Limb (tissue), 2 donors: ENCODE measurements at regions not wholly inside any gene's neighbourhood (a gene's known extent, or its start where the extent isn't known, plus 50 kb on each side); places are given as distances from the start of the nearest gene placed in this dataset.

Source experiments
- DNase-seq, 2 donors: peaks; one replicate each; pipeline ENCODE4 v3.0.0-alpha.2; 2016; ENCODE audit errors: extremely low spot score in 2 of 2

- peak in 1 of 2 donors; percentile 30 for DNase-seq
Measured at GRCh38 chr18:72692086-72692485, 147.9 kb upstream of the CBLN2 start.

GRCh38 chr18:72687736-72688135 is 143.6 kb upstream of the CBLN2 start:
- no peak for DNase-seq

- no peak for DNase-seq
Measured at GRCh38 chr18:72675394-72675793, 131.3 kb upstream of the CBLN2 start.

- DNase-seq: peak in 1 of 2 donors; percentile 40
Measured at GRCh38 chr18:72674710-72675109, 130.6 kb upstream of the CBLN2 start.

- DNase-seq: no peak
Measured at GRCh38 chr18:72673242-72673641, 129.1 kb upstream of the CBLN2 start.

- peak in 1 of 2 donors; percentile 37 for DNase-seq
Measured at GRCh38 chr18:72672364-72673184, 128.4 kb upstream of the CBLN2 start.

GRCh38 chr18:72667932-72668331 is 123.8 kb upstream of the CBLN2 start:
- no peak for DNase-seq

- DNase-seq: no peak
Measured at GRCh38 chr18:72652990-72653593, 109.0 kb upstream of the CBLN2 start.

- no peak for DNase-seq
Measured at GRCh38 chr18:72651033-72651432, 106.9 kb upstream of the CBLN2 start.

GRCh38 chr18:72648481-72648960 is 104.4 kb upstream of the CBLN2 start:
- no peak for DNase-seq

GRCh38 chr18:72648079-72648478 is 103.9 kb upstream of the CBLN2 start:
- no peak for DNase-seq

- DNase-seq: no peak
Measured at GRCh38 chr18:72640557-72640956, 96.4 kb upstream of the CBLN2 start.

- no peak for DNase-seq
Measured at GRCh38 chr18:72638376-72638775, 94.2 kb upstream of the CBLN2 start.

GRCh38 chr18:72637721-72638120 is 93.6 kb upstream of the CBLN2 start:
- DNase-seq: no peak

- no peak for DNase-seq
Measured at GRCh38 chr18:72637299-72637698, 93.2 kb upstream of the CBLN2 start.

GRCh38 chr18:72636611-72637010 is 92.5 kb upstream of the CBLN2 start:
- no peak for DNase-seq

- DNase-seq: no peak
Measured at GRCh38 chr18:72634500-72634899, 90.4 kb upstream of the CBLN2 start.

GRCh38 chr18:72630991-72631390 is 86.8 kb upstream of the CBLN2 start:
- no peak for DNase-seq

GRCh38 chr18:72623444-72623843 is 79.3 kb upstream of the CBLN2 start:
- no peak for DNase-seq

GRCh38 chr18:72613534-72613930 is 69.4 kb upstream of the CBLN2 start:
- no peak for DNase-seq

GRCh38 chr18:72612894-72613533 is 68.9 kb upstream of the CBLN2 start:
- no peak for DNase-seq

GRCh38 chr18:72605376-72605775 is 61.2 kb upstream of the CBLN2 start:
- no peak for DNase-seq
